ENCODE measurements at regions not wholly inside any gene's neighbourhood (a gene's known extent, or its start where the extent isn't known, plus 50 kb on each side); places are given as distances from the start of the nearest gene placed in this dataset.
"Not testable (repeated sequence)": the region's sequence is repeated elsewhere in the genome, so short reads cannot be mapped to it uniquely, and the experiment has no call there.

DNA sequence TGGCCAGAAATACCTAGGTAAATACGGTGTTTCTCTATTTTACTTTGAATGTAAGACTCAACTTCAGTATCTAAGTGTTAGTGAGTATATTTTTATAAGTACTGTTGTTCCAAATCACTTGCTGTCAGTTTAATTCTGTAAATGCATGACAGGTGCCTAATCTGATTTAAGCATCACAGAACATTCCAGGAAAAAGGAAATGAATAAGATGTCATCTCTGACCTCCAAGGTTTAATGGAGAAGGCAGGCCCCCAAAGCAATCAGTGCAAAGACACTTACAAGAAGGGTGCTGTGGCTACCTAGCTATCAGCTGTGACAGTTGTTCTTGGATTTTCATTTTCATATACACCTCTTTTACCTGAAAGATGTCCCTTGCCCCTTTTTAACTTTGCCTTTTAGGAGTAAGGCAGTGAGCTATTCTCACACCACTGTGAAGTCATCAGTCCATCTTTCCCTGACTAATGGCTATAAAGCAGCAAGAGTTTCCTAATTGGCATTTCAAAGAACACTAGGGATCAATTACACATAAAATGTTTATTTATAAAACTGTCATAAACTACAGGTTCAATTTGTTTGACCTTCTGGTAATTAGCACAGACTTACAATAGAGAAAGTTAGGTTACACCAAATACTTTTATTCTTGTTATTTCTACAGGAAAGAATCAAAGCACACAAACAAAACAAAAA lies 427.6 kb downstream of the SPRY2 start:
- no peak for DNase-seq (ENCODE audit: low read depth)

DNA sequence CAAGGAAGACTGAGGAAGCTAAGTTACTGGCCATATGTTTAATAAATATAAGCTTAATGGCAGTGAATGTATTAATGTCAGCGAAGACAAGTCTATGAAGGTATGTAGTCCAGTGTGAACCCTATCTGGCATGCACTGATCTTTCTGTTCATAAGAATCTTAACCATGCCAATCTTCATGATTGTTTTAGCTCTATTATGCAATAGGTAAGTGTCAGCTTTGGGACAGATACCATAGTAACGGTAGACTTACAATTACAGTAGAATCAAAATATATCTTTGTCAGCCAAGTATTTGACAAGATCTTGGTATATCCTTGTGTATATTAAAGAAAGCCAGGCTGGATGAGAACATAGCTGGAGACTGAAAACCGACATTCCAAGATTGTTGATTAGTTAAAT lies 428.5 kb downstream of the SPRY2 start:
- no peak for DNase-seq (ENCODE audit: low read depth)

- DNase-seq (ENCODE audit: low read depth): no peak
These were observed 429.9 kb downstream of the SPRY2 start for GRCh38 chr13:79910875-79911540.

- DNase-seq (ENCODE audit: low read depth): no peak
These were observed 428.7 kb downstream of the NDFIP2 start for GRCh38 chr13:79909644-79910043.

DNA sequence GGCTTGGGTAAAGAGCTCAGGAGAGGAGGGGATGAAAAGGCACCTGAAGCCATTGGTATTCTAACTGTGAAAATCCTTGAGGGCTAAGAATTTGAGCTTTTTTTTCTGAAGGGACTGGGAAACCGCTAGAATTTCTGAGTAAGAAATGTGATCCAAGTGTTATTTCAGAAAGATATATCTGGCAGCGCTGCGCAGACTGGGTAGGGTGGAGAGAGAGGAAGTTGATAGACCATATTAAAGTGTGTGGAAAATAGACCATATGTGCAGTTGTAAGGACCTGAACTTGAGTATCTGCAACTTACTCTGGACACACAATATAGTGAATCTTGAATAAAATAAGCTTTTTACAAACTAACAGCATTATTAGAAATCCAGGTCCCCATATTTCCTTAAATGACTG lies 427.4 kb downstream of the NDFIP2 start:
- DNase-seq (ENCODE audit: low read depth): no peak

DNA sequence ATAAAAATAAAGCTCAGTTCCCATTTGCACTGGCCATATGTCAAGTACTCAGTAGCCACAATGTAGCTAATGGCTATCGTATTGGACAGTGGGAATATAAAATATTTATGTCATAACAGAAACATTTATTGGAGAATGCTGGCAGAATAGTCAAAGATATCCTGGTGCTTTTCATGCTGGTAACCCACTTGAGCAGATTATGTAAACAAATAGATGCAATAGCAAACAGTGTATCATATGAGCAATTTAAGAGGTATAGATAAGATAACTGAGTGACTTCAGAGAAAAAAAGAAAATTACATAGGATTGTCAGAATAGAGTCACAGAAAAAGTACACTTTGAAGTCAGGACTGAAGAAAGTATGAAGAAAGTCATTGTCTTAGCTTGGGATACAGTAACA lies 426.6 kb downstream of the NDFIP2 start:
- no peak for DNase-seq (ENCODE audit: low read depth)

DNA sequence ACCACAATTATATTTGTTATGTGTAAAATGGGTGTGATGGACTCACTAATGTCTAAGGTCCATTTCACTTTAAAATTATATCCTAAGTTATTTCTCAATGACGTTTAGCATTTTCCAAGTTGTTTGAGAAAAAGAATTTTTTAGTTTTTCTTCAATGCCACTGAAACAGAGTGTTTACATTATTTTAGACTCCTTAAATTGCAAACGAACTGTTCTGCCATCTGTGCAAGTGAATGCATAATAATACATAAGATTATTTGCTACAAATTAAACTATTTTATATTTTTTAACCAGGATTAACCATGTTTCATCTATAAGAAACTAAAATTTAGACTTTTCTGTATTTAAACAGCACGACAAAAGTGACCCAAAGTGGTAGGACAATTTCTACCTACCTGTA lies 425.4 kb downstream of the NDFIP2 start:
- DNase-seq (ENCODE audit: low read depth): no peak

DNA sequence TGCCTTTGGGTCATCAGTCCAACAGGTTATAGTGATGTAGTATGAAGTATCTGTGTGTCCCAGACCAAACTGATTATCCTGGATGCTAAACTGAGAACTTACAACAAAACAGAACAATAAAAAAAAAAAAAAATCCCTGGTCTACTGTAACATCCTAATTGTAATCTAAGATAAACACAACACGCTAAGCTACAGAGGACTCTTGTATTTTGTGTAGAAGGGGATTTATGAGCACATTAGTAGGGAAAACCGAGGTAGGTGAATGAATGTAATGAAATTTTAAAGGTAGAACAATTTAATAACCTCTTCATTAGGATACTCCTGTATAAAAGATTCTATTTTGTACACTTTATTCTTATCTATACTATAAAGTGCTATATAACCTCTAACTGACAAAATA lies 424.1 kb downstream of the NDFIP2 start:
- DNase-seq (ENCODE audit: low read depth): no peak

DNA sequence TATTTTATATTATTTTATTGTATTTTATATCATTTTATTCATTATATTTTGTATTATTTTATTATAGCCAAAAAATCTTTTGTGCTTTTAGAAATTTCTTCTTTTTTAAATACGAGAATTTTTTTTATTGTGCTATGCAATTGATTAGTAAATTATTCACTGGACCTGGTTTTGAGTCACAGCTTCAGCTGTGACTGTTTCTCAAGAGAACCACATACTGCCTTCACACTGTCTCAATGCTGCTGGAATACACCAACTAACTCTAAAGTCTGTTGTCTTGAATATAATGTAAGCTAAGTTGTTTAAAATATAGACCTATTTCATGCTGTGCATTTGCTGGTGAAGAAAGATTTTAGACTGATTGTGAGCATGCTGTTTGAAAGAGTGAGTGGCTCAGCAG lies 423.6 kb downstream of the NDFIP2 start:
- DNase-seq (ENCODE audit: low read depth): no peak

DNA sequence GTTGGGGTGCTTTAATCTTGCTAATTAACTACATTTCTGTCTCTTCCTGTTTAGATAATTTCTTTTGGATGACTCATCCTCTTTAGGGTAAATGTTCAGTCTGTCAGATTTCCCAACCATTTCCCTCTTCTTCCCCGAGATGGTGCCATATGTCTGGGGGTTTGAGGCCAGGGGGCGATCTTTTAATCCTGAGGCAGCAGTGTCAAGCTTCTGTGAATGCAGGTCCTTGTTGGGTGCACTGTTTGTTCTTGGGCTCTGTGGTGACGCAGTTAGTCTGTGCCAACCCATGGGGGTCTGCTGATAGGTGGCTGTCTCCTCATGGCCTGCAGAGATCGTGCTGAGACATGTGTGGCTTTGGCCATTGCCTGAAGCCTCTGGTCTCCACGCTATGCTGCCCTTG lies 420.4 kb downstream of the NDFIP2 start:
- DNase-seq (ENCODE audit: low read depth): no peak

DNA sequence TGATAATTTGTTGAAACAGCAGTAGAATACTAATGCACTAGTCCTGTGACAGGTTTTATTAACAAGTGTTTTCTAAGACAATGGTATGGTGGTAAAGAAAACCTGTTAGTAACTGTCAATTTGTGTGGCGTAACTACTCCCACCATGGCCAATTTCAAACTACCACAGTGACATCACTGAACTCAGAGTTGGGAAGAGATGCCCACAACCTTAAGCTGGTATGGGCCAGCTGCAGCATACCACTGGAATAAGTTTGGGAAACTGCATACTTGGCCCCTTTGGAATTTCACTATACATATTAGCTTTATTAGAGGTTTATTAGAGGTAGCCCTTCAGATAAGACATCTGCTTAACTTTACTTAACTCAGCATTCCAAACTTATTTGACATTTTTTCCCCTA lies 419.4 kb downstream of the NDFIP2 start:
- no peak for DNase-seq (ENCODE audit: low read depth)

- DNase-seq (ENCODE audit: low read depth): no peak
These were observed 418.0 kb downstream of the NDFIP2 start for GRCh38 chr13:79898996-79899395.

DNA sequence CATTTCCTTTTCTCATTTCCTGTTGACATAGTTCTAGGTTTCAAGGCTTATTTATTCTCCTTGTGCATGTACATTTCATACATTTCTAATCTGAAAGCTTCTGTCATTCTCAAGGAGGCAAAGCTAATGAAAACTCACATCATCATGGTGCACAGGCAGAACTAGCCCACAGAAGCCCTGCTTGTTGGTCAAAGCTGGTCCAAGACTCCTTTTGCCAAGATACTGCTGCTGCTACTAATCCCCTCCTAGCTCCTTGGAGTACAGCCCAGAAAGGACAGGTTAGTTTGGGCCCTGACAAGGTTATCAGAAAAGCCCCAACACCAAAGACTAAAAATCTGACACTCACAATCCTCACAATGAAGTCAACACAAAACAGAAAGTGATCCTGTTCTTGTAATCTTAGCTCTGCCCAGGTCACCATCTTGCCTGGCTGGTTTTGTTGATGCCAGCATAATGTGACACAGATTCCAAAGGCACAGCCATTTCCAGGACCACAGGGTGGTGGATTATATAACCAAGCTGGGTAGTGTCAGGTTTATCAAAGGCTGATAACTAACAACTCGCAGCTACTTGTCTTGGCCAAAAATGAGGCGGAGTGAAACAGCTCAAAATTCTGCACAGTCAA lies 417.4 kb downstream of the NDFIP2 start:
- DNase-seq (ENCODE audit: low read depth): no peak

GRCh38 chr13:79896851-79897250 lies 415.9 kb downstream of the NDFIP2 start:
- DNase-seq (ENCODE audit: low read depth): no peak

DNA sequence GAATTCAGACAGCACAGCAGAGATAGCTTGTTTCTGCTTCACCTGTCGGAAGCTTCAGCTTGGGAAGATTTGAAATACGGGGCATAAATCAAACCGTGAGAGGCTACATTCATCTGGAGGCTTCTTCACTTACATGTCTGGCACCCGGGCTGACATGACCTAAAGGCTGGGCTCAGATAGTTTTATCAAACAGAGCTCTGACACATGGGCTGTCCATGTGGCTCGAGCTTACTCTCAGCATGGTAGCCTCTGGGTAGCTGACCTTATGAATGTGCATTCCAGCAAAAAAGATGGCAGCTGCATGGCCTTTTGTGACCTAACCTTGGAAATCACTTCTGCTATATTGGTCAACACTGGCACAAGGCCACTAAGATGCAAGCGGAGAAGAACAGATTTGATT lies 414.5 kb downstream of the NDFIP2 start:
- DNase-seq (ENCODE audit: low read depth): no peak

DNA sequence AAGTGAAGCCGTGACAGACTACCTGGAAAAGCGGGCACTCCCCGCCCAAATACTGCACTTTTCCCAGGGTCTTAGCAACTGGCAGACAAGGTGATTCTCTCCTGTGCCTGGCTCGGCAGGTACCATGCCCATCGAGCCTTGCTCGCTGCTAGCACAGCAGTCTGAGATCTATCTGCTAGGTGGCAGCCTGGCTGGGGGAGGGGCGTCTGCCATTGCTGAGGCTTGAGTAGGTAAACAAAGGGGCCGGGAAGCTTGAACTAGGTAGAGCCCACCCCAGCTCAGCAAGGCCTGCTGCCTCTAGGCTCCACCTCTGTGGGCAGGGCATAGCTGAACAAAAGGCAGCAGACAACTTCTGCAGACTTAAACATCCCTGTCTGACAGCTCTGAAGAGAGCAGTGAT lies 406.3 kb downstream of the NDFIP2 start:
- DNase-seq (ENCODE audit: low read depth): not testable (repeated sequence)

GRCh38 chr13:79886601-79887000 lies 405.6 kb downstream of the NDFIP2 start:
- DNase-seq (ENCODE audit: low read depth): no peak

- no peak for DNase-seq (ENCODE audit: low read depth)
These were observed 403.9 kb downstream of the NDFIP2 start for GRCh38 chr13:79884890-79885289.

DNA sequence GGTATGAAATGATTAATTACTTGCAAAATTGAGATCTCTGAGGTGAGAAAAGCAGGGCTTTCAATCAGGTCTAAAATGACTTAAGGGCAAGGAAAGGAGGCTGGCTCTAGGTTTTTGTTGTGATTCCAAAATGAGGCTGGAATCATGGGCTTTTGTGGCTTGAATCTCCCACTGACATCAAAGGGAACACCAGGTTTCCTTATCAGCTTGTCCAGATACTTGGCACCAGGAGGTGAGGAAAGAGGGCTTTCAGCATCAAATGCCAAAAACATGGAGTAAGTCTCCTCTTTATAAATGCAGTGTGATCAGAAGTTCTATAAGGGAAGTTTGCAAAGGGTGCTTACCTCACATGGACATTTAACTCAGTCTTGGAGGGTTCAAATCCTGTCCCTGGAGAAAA lies 402.3 kb downstream of the NDFIP2 start:
- DNase-seq (ENCODE audit: low read depth): no peak

DNA sequence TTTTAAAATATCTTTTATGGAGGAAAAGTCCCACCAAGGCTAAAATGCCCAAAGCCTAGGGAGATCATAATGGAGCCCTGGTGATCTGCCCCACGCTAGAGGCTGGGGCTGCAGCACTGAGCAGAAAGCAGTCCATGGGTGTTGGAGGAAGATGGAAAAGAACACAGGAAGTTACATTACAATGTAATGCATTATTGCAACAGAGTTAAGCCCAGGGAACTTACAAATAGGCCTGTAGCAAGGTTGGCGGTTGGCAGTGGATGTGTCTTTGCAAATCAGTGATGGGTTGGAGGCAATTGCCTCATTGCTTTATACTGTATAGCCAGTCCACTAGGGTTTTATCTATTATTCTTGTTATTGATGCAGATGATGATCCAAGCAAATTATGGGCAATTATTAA lies 399.9 kb downstream of the NDFIP2 start:
- DNase-seq (ENCODE audit: low read depth): no peak

DNA sequence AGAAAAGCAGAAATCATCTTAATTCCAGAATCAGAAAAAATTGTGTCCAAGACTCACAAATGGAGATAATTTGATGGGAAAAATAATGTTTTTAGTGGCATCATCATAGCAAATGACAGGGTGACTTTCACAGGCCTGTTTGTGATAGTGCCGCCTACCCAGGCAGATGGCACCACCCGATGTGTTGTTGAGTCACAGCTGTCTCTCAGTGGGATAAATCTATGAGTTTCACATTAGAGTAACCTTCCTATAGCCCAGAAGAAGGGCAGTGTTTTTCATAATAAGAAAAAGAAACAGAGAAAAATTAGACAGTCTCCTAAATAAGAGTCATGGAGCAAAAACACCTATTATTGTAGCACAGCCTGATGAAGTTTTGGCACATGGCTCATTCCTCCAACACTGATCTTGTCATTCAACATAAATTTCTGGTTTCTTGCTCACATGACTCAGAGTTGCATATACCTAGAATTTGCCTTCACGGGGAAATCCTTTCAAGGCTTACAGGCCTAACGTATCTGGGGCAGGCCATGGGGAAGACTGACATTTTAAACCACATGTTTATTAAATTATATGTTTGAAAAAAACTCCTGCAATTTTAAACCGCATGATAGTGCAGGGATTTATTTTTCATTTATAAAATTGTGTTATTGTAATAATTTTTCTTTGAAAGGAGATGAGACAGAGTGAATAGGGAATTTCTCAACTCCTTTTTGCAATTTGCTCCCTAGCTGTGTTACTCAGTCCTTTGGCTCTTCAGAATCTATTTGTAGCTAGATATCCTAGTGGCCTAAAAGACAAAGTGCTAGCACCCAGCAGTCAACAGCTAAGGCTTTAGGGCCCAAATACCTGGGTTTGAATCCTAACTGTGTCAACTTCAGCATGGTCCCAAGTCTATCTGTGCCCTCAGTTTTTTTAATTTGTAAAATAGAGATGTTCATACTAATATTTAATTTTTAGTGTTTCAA lies 393.7 kb downstream of the NDFIP2 start:
- DNase-seq (ENCODE audit: low read depth): no peak

- no peak for DNase-seq (ENCODE audit: low read depth)
These were observed 390.6 kb downstream of the NDFIP2 start for GRCh38 chr13:79871594-79871993.

Measured in GM04504 (cell line).